Endodermal cell (in vitro differentiated cells): ENCODE measurements at regions not wholly inside any gene's neighbourhood (a gene's known extent, or its start where the extent isn't known, plus 50 kb on each side); places are given as distances from the start of the nearest gene placed in this dataset.
"Not testable (repeated sequence)": the region's sequence is repeated elsewhere in the genome, so short reads cannot be mapped to it uniquely, and the experiment has no call there.

Experiments
- DNase-seq: peaks from one replicate; pipeline ENCODE4 v3.0.0-alpha.2; 2017
- H3K27ac ChIP-seq: 2 replicates; pipeline ENCODE4 v1.5.1; 2013; ENCODE audit warnings: mild to moderate bottlenecking, low read depth, low read length, moderate library complexity
- H3K27me3 ChIP-seq: 2 replicates; pipeline ENCODE4 v1.6.1; 2013; ENCODE audit warnings: mild to moderate bottlenecking, low read length, moderate library complexity; ENCODE audit not compliant: insufficient read depth, control insufficient read depth, poor library complexity, severe bottlenecking
- H3K36me3 ChIP-seq: 2 replicates; pipeline ENCODE4 v1.7.0; 2013; ENCODE audit warnings: mild to moderate bottlenecking, low read length, moderate library complexity; ENCODE audit not compliant: control insufficient read depth, insufficient read depth
- H3K4me1 ChIP-seq: one replicate; pipeline ENCODE4 v1.7.0; 2013; ENCODE audit warnings: low read length; ENCODE audit not compliant: control insufficient read depth, insufficient read depth
- H3K4me3 ChIP-seq: 2 replicates; pipeline ENCODE4 v1.5.1; 2013; ENCODE audit warnings: mild to moderate bottlenecking, low read length, moderate library complexity
- H3K9ac ChIP-seq: 2 replicates; pipeline ENCODE4 v1.6.1; 2013; ENCODE audit warnings: mild to moderate bottlenecking, low read length, moderate library complexity; ENCODE audit not compliant: poor library complexity, severe bottlenecking; ENCODE audit errors: extremely low read depth
- H3K9me3 ChIP-seq: 2 replicates; pipeline ENCODE4 v1.6.1; 2013; ENCODE audit warnings: mild to moderate bottlenecking, low read length, moderate library complexity; ENCODE audit not compliant: control insufficient read depth
- H3K27ac Mint-ChIP-seq: 2 replicates; pipeline ENCODE4 v1.8.0; 2020; ENCODE audit warnings: mixed read lengths
- H3K27me3 Mint-ChIP-seq: 2 replicates; pipeline ENCODE4 v1.8.0; 2021; ENCODE audit warnings: mild to moderate bottlenecking, mixed read lengths; ENCODE audit not compliant: insufficient read depth
- H3K36me3 Mint-ChIP-seq: 2 replicates; pipeline ENCODE4 v1.8.0; 2020; ENCODE audit warnings: low read depth, mixed read lengths
- H3K4me1 Mint-ChIP-seq: 2 replicates; pipeline ENCODE4 v1.8.0; 2020; ENCODE audit warnings: mixed read lengths
- H3K4me3 Mint-ChIP-seq: 2 replicates; pipeline ENCODE4 v1.8.0; 2020; ENCODE audit warnings: mild to moderate bottlenecking, moderate library complexity, mixed read lengths
- H3K9me3 Mint-ChIP-seq: 2 replicates; pipeline ENCODE4 v1.8.0; 2020; ENCODE audit warnings: mild to moderate bottlenecking, mixed read lengths
- CTCF ChIP-seq: fragments of 200-600 bp; sonication (generic); conservative IDR thresholded peaks from 2 replicates; pipeline ENCODE4 v1.5.0; 2021; ENCODE audit warnings: antibody characterized with exemption, mild to moderate bottlenecking
- WGBS, 2 experiments: methylation state at CpG; one replicate each; pipeline versions ENCODE4 v1.1.5 to v1.1.7; 2013; ENCODE audit warnings: missing lambda C conversion rate in 2 of 2, mixed read lengths in 1 of 2; ENCODE audit not compliant: insufficient coverage in 1 of 2, insufficient read length in 1 of 2; 5-methylcytosine and 5-hydroxymethylcytosine counted together

GRCh38 chr6:80579391-80580023 lies 473.0 kb downstream of the BCKDHB start:
- H3K36me3 Mint-ChIP-seq: no peaks in the 10 kb centered on the region
- WGBS, 2 experiments: 90 to 94% methylated on average over 2 of the region's 2 CpGs

GRCh38 chr6:80573320-80573719 lies 466.8 kb downstream of the BCKDHB start:
- H3K27ac Mint-ChIP-seq, H3K36me3 ChIP-seq, H3K4me1 ChIP-seq, H3K4me1 Mint-ChIP-seq, H3K4me3 ChIP-seq, H3K27me3 Mint-ChIP-seq, H3K36me3 Mint-ChIP-seq, DNase-seq, H3K9ac ChIP-seq, H3K27ac ChIP-seq, H3K9me3 ChIP-seq, H3K4me3 Mint-ChIP-seq, H3K27me3 ChIP-seq: not testable (repeated sequence)
- WGBS, 2 experiments: 64 to 65% methylated on average over 5 to 15 of the region's 15 CpGs
- H3K9me3 Mint-ChIP-seq: peaks cover 11% of the 10 kb centered on the region

More at GRCh38 chr6:80579391-80580023, 473.0 kb downstream of the BCKDHB start:
- Mint-ChIP-seq H3K4me1 (no peaks in the 10 kb centered on the region), H3K4me3 (no peak overlapping the region), H3K27me3 (no peaks in the 10 kb centered on the region), H3K9me3 (peaks cover 3% of the 10 kb centered on the region), H3K27ac (no peak overlapping the region)
- Histone ChIP-seq H3K27ac (no peak overlapping the region), H3K27me3 (no peaks in the 10 kb centered on the region), H3K9me3 (peaks cover 2% of the 10 kb centered on the region), H3K9ac (no peak overlapping the region), H3K36me3 (no peaks in the 10 kb centered on the region), H3K4me1 (no peaks in the 10 kb centered on the region), H3K4me3 (no peak overlapping the region)
- TF ChIP-seq CTCF: no peak
- no peak for DNase-seq

GRCh38 chr6:80566361-80566760 lies 459.9 kb downstream of the BCKDHB start:
- Mint-ChIP-seq H3K9me3 (no peaks in the 10 kb centered on the region), H3K36me3 (no peaks in the 10 kb centered on the region), H3K27me3 (no peaks in the 10 kb centered on the region), H3K4me1 (no peaks in the 10 kb centered on the region), H3K4me3 (no peak overlapping the region), H3K27ac (no peak overlapping the region)
- Histone ChIP-seq H3K4me3 (no peak overlapping the region), H3K27ac (no peak overlapping the region), H3K9me3 (no peaks in the 10 kb centered on the region), H3K4me1 (no peaks in the 10 kb centered on the region), H3K36me3 (no peaks in the 10 kb centered on the region), H3K9ac (no peak overlapping the region), H3K27me3 (no peaks in the 10 kb centered on the region)
- no peak for TF ChIP-seq CTCF
- WGBS, 2 experiments: 86% methylated on average over 1 of the region's 1 CpG; no CpG with 5 or more reads in 1 of the 2 experiments
- no peak for DNase-seq
